ENCODE measurements at regions not wholly inside any gene's neighbourhood (a gene's known extent, or its start where the extent isn't known, plus 50 kb on each side); places are given as distances from the start of the nearest gene placed in this dataset.
"Not testable (repeated sequence)": the region's sequence is repeated elsewhere in the genome, so short reads cannot be mapped to it uniquely, and the experiment has no call there.

DNA sequence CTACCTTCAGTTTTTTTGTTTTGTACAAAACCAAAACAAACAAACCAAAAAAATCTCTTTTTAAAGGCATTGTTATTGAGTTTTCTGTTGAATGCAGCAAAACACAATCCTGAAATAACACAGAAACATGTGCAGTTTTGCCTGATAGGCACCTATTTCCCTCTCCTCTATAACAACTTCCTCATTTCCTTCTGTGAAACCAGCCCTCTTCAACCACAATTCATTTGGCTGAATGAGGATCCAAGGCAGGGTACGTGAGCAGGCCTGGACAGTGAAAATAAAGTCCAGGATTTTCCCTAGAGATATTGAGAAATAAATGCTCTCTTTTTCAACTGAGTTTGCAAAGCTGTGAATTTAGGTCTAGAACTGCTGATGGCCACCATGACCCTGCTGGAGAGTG lies 134.8 kb upstream of the LARP1 start:
- DNase-seq (ENCODE audit: low read depth) = no peak

DNA sequence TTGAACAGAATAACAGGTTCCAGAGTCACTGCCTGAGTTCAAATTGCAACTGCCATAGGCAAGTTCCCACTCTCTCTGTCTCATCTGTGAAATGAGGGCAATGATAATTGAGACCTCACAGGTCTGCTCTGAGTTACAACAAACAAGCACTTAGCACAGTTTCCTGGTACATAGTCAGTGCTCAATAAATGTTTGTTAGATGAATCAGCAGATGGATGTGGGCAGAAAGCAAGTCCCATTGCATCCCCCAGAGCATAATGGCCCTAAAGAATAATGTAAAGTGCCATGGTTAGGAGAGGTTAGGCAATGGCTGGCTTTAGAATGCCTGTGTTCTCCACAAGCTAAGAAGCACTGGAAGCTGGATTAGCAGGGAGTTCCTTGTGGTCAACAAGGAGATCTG lies 136.5 kb upstream of the LARP1 start:
- DNase-seq (ENCODE audit: low read depth) = no peak

- DNase-seq (ENCODE audit: low read depth) = no peak
Measured at GRCh38 chr5:154614595-154614994, 136.6 kb upstream of the HAND1 start.

GRCh38 chr5:154614125-154614524 lies 136.1 kb upstream of the HAND1 start:
- no peak for DNase-seq (ENCODE audit: low read depth)

DNA sequence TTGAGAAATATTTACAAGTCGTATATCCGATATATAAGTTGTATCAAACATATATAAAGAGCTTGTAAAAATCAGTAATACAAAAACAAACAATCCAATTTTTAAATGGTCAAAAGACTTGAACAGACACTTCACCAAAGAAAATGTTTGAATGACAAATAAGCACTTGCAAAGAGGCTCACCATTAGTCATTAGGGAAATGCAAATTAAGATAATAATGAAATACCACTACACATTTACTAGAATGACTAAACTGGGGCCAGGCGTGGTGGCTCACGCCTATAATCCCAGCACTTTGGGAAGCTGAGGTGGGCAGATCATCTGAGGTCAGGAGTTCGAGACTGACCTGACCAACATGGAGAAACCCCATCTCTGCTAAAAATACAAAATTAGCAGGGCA lies 134.6 kb upstream of the HAND1 start:
- DNase-seq (ENCODE audit: low read depth) = no peak

DNA sequence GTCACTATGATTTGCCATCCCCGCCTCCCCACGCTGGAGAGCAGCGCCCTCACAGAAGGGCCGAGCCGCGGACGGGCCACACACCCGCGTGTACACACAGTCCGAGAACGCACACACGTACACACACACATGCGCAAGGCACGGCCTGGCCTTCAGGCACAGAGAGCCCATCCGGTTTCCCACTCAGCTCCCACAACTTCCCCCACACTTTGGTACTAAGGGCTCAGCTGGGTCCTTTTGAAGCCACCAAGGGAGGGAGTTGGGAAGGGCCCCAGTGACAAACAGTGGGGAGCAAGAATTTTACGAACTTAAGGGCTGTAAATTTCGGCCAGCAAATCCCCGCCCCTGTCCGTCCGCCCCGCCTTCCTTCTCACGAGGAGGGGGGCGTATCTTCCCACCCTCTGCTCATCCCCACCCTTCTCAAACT lies 133.3 kb upstream of the HAND1 start:
- DNase-seq (ENCODE audit: low read depth) = peak; percentile 20

- DNase-seq (ENCODE audit: low read depth) = peak; percentile 52
Measured at GRCh38 chr5:154610321-154611154, 132.5 kb upstream of the HAND1 start.

DNA sequence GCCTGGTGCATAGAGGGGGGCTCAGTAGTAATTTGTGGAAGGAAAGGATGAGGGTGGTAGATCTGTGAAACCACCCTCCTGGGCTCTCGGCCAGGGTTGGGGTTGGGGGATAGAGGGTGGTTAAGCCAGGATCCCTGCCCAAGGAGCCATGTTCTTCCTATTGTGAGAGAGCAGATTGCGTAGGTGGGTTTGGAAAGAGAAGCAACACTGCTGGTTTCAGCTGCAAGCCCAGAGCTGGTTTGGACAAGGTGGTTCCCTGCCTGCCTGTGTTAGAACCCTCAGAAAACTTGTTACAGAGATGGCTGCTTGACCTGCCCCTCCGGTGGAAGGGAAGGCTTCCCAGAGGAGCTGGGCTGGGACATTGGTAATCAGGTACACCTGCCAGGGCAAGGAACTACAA lies 131.2 kb upstream of the HAND1 start:
- no peak for DNase-seq (ENCODE audit: low read depth)

GRCh38 chr5:154608531-154609011 lies 130.5 kb upstream of the HAND1 start:
- DNase-seq (ENCODE audit: low read depth) = no peak

DNA sequence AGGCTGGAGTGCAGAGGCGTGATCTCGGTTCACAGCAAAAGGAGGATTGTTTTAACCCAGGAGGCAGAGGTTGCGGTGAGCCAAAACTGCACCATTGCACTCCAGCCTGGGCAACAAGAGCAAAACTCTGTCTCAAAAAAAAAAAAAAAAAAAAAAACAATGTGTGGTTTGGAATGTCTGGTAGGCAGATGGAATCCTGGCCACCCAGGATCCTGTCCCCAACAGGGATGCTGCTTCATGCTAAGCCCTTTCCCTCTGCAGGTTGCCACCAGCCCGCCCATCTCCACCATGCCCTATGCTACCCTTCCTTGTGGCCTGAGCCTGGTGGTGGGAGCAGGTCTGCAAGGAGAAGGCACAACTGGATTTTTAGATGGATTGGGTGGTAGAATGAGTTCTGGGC lies 129.7 kb upstream of the HAND1 start:
- DNase-seq (ENCODE audit: low read depth) = no peak

DNA sequence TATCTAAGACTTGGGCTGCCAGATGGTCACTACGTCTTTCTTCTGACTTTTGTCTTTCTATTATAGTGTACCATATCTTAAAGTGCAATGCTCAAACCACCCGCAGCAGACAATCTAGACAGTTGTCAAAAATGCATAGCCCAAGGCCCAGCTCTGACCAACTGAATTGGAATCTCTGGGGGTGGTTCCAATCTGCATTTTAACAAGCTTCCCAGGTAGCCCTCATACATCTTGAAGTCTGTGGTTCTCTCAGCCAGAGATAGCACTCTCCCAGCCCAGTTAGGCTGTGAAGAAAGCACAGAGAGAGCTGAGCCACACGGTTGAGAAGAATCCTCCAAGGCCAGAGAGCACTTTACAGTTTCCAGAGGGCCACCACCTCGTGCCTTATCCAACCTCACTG lies 128.2 kb upstream of the HAND1 start:
- no peak for DNase-seq (ENCODE audit: low read depth)

- peak; percentile 6 for DNase-seq (ENCODE audit: low read depth)
Measured at GRCh38 chr5:154603953-154604679, 126.1 kb upstream of the HAND1 start.

DNA sequence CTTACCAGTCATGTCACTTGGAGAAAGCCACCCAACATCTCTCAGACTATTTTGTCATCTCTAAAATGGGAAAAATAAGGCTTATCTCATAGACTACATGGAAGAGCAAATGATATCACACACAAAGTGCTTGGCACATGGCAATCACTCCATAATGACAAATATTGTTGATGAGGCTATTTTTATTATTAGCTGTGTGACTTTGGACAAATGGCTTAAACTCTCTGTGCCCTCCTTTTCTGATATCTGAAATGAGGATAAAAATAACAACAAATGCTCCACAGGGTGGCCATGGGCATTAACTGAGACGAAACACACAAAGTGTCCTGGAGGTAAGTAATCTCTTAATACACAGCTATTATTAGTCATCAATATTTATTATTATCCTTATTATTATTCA lies 125.5 kb upstream of the HAND1 start:
- DNase-seq (ENCODE audit: low read depth) = no peak

- no peak for DNase-seq (ENCODE audit: low read depth)
Measured at GRCh38 chr5:154603011-154603410, 125.0 kb upstream of the HAND1 start.

- DNase-seq (ENCODE audit: low read depth) = no peak
Measured at GRCh38 chr5:154601014-154601413, 123.0 kb upstream of the HAND1 start.

DNA sequence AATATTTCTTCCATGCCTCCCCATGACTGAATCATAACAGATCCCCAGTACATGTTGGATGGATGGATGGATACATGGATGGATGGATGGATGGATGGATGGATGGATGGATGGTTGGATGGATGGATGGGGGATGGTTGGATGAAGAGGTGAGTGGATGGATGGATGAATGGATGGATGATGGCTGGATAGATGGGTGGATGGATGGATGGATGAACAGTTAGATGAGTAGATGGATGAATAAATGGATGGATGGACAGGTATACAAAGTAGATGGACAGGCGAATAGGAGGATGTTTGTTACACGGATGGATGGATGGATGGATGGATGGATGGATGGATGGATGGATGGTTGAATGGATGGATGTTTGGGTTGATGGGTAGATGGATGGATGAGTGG lies 120.0 kb upstream of the HAND1 start:
- DNase-seq (ENCODE audit: low read depth) = no peak

DNA sequence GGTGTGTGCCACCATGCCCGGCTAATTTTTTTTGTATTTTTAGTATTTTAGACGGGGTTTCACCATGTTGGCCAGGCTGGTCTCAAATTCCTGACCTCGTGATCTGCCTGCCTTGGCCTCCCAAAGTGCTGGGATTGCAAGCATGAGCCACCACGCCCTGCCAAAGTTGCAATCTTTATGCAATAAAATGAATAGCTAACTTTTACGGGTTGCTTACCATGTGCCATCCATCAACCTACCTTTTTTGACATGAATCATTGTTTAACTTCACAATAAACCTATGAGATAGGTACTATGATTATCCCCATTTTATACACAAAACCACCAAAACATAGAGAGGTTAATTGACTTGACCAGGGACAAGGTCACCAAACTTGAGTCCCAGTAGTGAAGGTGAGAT lies 118.8 kb upstream of the HAND1 start:
- not testable (repeated sequence) for DNase-seq (ENCODE audit: low read depth)

DNA sequence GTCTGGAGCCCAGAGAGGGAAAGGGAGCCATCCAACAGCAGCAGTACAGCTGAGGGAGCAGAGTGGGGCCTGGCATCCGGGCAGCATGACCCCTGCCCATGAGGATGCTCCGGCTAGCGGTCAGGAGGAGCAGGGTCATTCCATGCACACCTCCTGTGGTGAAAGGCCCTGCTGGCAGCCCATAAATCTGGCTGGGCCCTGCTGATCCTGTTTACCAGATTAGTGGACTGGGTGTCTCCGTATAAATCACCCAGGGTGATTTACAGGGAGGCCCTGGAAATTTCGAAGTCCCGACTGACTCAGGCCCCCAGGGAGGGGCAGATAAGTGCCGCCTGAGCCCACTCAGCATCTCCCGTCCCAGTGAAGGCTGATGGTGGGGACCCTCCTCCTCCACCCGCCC lies 117.6 kb upstream of the HAND1 start:
- no peak for DNase-seq (ENCODE audit: low read depth)

DNA sequence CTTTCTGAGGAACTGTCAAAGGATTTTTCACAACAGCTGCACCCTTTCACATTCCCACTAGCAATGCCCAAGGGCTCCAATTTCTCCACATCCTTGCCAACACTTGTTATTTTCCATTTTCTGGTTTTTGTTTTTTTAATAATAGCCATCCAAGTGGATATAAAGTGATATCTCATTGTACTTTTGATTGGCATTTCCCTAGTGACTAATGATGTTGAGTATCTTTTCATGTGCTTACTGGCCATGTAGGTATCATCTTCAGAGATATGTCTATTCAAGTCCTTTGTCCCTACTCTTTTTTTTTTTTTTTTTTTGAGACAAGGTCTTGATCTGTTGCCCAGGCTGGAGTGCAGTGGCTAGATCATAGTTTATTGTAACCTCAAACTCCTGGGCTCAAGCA lies 115.8 kb upstream of the HAND1 start:
- DNase-seq (ENCODE audit: low read depth) = no peak

- peak; percentile 60 for DNase-seq (ENCODE audit: low read depth)
Measured at GRCh38 chr5:154593071-154593470, 115.0 kb upstream of the HAND1 start.

DNA sequence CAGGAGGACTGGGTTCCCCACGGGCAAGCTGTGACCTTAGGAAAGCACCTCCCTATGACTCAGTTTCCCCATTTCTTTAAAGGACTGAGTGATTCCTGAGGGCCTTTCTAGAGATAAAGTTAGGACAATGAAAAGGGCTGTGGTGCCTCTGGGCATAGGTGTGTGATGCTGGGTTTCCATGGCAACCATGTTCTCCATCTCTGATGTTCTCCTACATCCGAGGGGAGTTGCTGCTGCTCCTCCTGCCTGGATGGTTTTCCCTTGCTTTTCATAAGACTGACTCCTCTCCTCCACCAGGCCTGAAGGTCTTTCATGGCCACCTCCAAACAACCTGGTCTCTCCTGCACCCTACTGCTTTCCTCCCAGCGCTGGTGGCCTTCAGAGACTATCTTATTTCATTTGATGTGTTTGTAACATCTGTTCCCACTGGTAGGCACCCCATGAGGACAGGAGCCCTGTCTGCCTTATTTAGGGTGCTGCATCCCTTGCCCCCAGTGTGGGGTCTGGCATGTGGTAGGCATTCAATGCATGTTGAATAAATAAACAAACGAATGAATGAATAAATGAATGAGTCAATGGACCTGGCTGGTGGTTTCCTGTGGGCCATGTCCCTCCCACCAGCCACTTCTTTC lies 112.2 kb upstream of the HAND1 start:
- DNase-seq (ENCODE audit: low read depth) = no peak

DNA sequence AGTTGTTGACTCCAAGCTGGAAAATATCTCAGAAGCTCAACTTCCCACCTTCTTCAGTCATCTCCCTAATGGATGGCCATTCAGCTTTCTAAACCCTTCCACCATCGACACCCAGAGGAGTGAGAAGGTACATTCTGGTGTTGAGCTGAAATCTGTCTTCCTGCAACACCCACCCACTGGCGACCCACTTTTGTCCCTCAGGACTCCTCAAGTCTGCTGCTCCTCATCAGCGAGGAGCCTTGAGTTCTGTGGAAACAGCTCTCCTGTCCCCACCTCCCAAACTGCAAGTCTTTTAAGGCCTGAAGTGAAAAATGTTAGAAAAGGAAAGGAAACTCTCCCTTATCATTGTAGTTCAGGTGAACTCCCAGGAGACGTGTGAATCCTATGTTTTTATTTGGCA lies 111.5 kb upstream of the HAND1 start:
- no peak for DNase-seq (ENCODE audit: low read depth)

GRCh38 chr5:154588833-154589425 lies 110.9 kb upstream of the HAND1 start:
- not testable (repeated sequence) for DNase-seq (ENCODE audit: low read depth)
